ENCODE measurements at regions not wholly inside any gene's neighbourhood (a gene's known extent, or its start where the extent isn't known, plus 50 kb on each side); places are given as distances from the start of the nearest gene placed in this dataset.

- intact Hi-C loops (cut with DNase I), result no loop called here
- no peak for TF ChIP-seq EP300 (IDR thresholded peaks at IDR 0.05)
- no peak for TF ChIP-seq CTCF (IDR thresholded peaks at IDR 0.05)
- TF ChIP-seq POLR2A (IDR thresholded peaks at IDR 0.05), result no peak
- no peak for TF ChIP-seq POLR2AphosphoS5 (IDR thresholded peaks at IDR 0.05)
These were observed 1290.1 kb downstream of the TBC1D22A start for GRCh38 chr22:48052621-48052890.

GRCh38 chr22:48051796-48052620, 1289.6 kb downstream of the TBC1D22A start:
- no peak for DNase-seq
- H3K27me3 ChIP-seq, result peaks cover 0 to 5% (median 0%) of the 10 kb centered on the region in 3 donors
- WGBS, 2 donors, result 91 to 94% methylated on average over 11 of the region's 11 CpGs
- no peaks in the 10 kb centered on the region for H3K36me3 ChIP-seq
- H3K9me3 ChIP-seq, result no peaks in the 10 kb centered on the region
- H3K4me3 ChIP-seq, result no peak overlapping the region
- no peak for TF ChIP-seq POLR2AphosphoS5 (IDR thresholded peaks at IDR 0.05)
- no peak for TF ChIP-seq EP300 (IDR thresholded peaks at IDR 0.05)
- TF ChIP-seq POLR2A (IDR thresholded peaks at IDR 0.05), result no peak
- TF ChIP-seq CTCF (IDR thresholded peaks at IDR 0.05), result no peak
- no peak overlapping the region for H3K27ac ChIP-seq
- intact Hi-C loops (cut with DNase I), result no loop called here
- H3K4me1 ChIP-seq, result no peaks in the 10 kb centered on the region

More at GRCh38 chr22:48052621-48052890, 1290.1 kb downstream of the TBC1D22A start:
- DNase-seq, result no peak
- 95 to 97% methylated on average over 7 of the region's 7 CpGs for WGBS, 2 donors
- no peaks in the 10 kb centered on the region for H3K36me3 ChIP-seq
- no peak overlapping the region for H3K27ac ChIP-seq
- no peak overlapping the region for H3K4me3 ChIP-seq
- H3K4me1 ChIP-seq, result no peaks in the 10 kb centered on the region
- H3K9me3 ChIP-seq, result no peaks in the 10 kb centered on the region
- H3K27me3 ChIP-seq, result peaks cover 0 to 9% (median 0%) of the 10 kb centered on the region in 3 donors

GRCh38 chr22:48050836-48051235, 1288.4 kb downstream of the TBC1D22A start:
- Histone ChIP-seq H3K4me1 (no peaks in the 10 kb centered on the region), H3K4me3 (no peak overlapping the region), H3K9me3 (no peaks in the 10 kb centered on the region), H3K36me3 (no peaks in the 10 kb centered on the region), H3K27me3 (peaks cover 0 to 4% (median 0%) of the 10 kb centered on the region in 3 donors), H3K27ac (no peak overlapping the region)
- intact Hi-C loops (cut with DNase I), result no loop called here
- no peak for DNase-seq
- WGBS, 2 donors, result 91 to 92% methylated on average over 7 of the region's 7 CpGs
- TF ChIP-seq POLR2AphosphoS5 (IDR thresholded peaks at IDR 0.05) (no peak), POLR2A (IDR thresholded peaks at IDR 0.05) (no peak), CTCF (IDR thresholded peaks at IDR 0.05) (no peak), EP300 (IDR thresholded peaks at IDR 0.05) (no peak)

GRCh38 chr22:48049116-48049515, 1286.7 kb downstream of the TBC1D22A start:
- intact Hi-C loops (cut with DNase I), result no loop called here
- H3K4me3 ChIP-seq, result no peak overlapping the region
- no peaks in the 10 kb centered on the region for H3K9me3 ChIP-seq
- H3K4me1 ChIP-seq, result no peaks in the 10 kb centered on the region
- no peak for DNase-seq
- H3K27me3 ChIP-seq, result peaks cover 0 to 6% (median 0%) of the 10 kb centered on the region in 3 donors
- no peak overlapping the region for H3K27ac ChIP-seq
- TF ChIP-seq CTCF (IDR thresholded peaks at IDR 0.05) (no peak), POLR2A (IDR thresholded peaks at IDR 0.05) (no peak), EP300 (IDR thresholded peaks at IDR 0.05) (no peak), POLR2AphosphoS5 (IDR thresholded peaks at IDR 0.05) (no peak)
- WGBS, 2 donors, result 69 to 78% methylated on average over 10 of the region's 10 CpGs
- no peaks in the 10 kb centered on the region for H3K36me3 ChIP-seq
